BLaER1 treated with 17β-estradiol and CSF1 and Interleukin-3, amounts not matched to agents 10 nM and 100 nM (cell line): ENCODE measurements at regions not wholly inside any gene's neighbourhood (a gene's known extent, or its start where the extent isn't known, plus 50 kb on each side); places are given as distances from the start of the nearest gene placed in this dataset.
"Not testable (repeated sequence)": the region's sequence is repeated elsewhere in the genome, so short reads cannot be mapped to it uniquely, and the experiment has no call there.

Experiments used
- H3K27ac ChIP-seq, 11 experiments: shearing (Covaris generic); formaldehyde crosslinking; 2 replicates each; pipeline ENCODE4 v1.8.1; 2022
- H3K27me3 ChIP-seq, 11 experiments: shearing (Covaris generic); formaldehyde crosslinking; 2 replicates each; pipeline ENCODE4 v1.8.1; 2022
- H3K36me3 ChIP-seq, 11 experiments: shearing (Covaris generic); formaldehyde crosslinking; 2 replicates each; pipeline ENCODE4 v1.8.1; 2022
- H3K4me1 ChIP-seq, 10 experiments: shearing (Covaris generic); formaldehyde crosslinking; 2 replicates each; pipeline ENCODE4 v1.8.1; 2022
- H3K4me2 ChIP-seq, 11 experiments: shearing (Covaris generic); formaldehyde crosslinking; 2 replicates each; pipeline ENCODE4 v1.8.1; 2022
- H3K4me3 ChIP-seq, 10 experiments: shearing (Covaris generic); formaldehyde crosslinking; 2 replicates each; pipeline ENCODE4 v1.8.1; 2022
- H3K9ac ChIP-seq, 11 experiments: shearing (Covaris generic); formaldehyde crosslinking; 2 replicates each; pipeline ENCODE4 v1.8.1; 2022
- H3K9me3 ChIP-seq, 11 experiments: shearing (Covaris generic); formaldehyde crosslinking; replicated peaks in 1 of 11; 2 replicates each; pipeline ENCODE4 v1.8.1; 2022
- H4K20me1 ChIP-seq, 11 experiments: shearing (Covaris generic); formaldehyde crosslinking; 2 replicates each; pipeline ENCODE4 v1.8.1; 2022
- Cebpa-rat ChIP-seq, 11 experiments: shearing (Covaris generic); IDR thresholded peaks; 2 replicates each; pipeline ENCODE4 v1.8.1; 2022

DNA sequence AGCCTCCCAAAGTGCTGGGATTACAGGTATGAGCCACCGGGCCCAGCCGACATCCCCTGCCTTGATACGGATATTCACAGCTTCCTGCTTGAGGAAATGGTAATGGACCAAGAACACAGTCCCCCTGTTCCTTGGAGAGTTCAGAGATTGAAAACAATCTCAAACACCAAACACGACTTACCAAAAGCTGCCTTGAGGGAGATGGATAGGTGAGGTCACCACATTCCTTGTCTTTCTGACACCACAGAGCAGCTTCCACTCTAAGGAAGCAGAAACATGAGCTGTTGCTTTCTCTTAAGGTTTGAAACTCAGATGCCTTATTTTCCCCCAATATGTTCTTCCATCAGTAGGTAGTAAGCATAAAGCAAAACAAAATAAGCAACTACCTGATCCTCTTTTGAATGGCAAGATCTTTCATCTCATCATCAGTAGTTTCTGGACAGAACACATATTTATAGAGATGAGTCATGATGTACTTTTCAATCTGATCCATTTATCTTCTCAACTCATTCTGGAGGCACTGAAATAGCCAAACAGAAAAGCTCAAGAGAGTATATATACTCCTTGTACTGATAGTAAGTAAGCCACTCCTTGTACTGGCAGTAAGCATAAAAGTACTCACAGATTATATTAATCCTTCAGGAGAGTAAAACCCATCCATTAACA, 199.1 kb upstream of the KCTD7 start:
- H4K20me1 ChIP-seq = no peaks in the 10 kb centered on the region
- H3K27ac ChIP-seq = no peak overlapping the region
- 0 out of 22 replicates have a peak overlapping the region, but pooled peaks of 2 of the 11 experiments have one; percentile 8 to 12 for H3K4me2 ChIP-seq
- no peaks in the 10 kb centered on the region for H3K27me3 ChIP-seq
- no peak for TF ChIP-seq Cebpa-rat (IDR thresholded peaks at IDR 0.05)
- H3K36me3 ChIP-seq = peaks cover 0 to 8% (median 0%) of the 10 kb centered on the region in 11 experiments; a peak in 3 of 22 replicates
- no peak overlapping the region; a peak in 1 of 22 replicates for H3K9ac ChIP-seq
- no peaks in the 10 kb centered on the region for H3K9me3 ChIP-seq
- no peak overlapping the region for H3K4me3 ChIP-seq
- peaks cover 0 to 9% (median 6%) of the 10 kb centered on the region in 10 experiments; a peak in 11 of 20 replicates for H3K4me1 ChIP-seq

DNA sequence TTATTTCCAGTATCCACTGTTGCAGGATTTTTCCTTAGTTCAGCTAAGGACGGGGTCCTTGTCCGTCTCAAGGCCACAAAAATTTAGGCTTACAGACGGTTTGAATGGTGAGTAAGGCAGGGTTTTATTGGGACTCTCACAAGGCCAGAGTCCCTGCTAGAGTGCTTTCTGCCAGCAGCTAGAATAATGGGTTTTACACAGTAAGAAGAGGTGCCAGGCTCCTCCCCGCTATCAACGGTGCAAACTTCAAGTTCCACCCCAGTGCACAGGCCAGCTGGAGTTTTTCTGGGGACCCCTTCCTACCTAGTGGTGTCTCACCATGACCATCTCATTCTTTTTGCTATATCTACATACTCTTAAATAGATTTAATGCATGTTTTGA, 198.5 kb upstream of the KCTD7 start:
- no peaks in the 10 kb centered on the region for H3K27me3 ChIP-seq
- H3K36me3 ChIP-seq = peaks cover 0 to 3% (median 0%) of the 10 kb centered on the region in 11 experiments; a peak in 1 of 22 replicates
- no peaks in the 10 kb centered on the region for H4K20me1 ChIP-seq
- H3K4me2 ChIP-seq = peak overlapping the region in 4 of 11 experiments; percentile 8 to 30 (median 18); a peak in 1 of 22 replicates
- H3K4me3 ChIP-seq = no peak overlapping the region
- no peak overlapping the region; a peak in 1 of 22 replicates for H3K9ac ChIP-seq
- H3K9me3 ChIP-seq = no peaks in the 10 kb centered on the region
- no peak for TF ChIP-seq Cebpa-rat (IDR thresholded peaks at IDR 0.05)
- H3K4me1 ChIP-seq = peaks cover 0 to 9% (median 6%) of the 10 kb centered on the region in 10 experiments; a peak in 11 of 20 replicates
- no peak overlapping the region for H3K27ac ChIP-seq

DNA sequence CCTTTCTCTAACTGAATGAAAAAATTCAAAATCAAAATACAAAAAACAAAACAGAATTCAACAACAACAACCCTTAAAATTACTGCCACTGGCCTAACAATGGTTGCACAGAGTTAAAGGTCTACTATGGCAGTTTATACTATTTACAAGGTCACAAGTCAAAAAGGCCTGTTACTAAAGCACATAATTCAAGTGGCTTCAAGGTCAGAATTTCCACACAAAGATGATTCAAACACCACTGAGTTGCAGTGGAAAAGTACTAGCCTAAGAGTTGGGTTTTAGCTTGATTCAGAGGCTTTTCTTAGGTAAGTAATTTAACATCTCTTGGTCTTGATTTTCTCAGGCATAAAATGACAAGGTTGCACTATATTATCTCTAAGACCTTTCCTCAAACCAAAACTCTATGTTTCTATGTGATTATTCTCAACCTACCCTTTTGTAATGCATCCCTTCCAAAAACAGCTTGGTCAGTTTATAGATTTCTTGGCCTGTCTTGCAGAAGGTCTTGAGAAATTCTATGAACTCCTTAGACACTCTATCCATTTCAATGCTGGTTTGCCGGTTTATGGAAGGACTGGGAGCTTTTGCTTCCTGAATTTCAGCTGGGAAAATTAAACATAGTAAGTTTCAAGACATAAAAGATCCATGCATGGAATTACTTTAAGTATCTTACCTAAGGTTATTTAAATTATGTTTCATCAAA, 189.8 kb upstream of the KCTD7 start:
- not testable (repeated sequence) for H3K9me3 ChIP-seq, H4K20me1 ChIP-seq, H3K27me3 ChIP-seq, H3K36me3 ChIP-seq, H3K4me3 ChIP-seq, H3K9ac ChIP-seq
- Histone ChIP-seq H3K4me1 (peaks cover 0 to 46% (median 4%) of the 10 kb centered on the region in 10 experiments; a peak in 15 of 20 replicates), H3K4me2 (peak overlapping the region in 2 of 11 experiments; percentile 35; a peak in 2 of 22 replicates), H3K27ac (0 out of 22 replicates have a peak overlapping the region, but pooled peaks of 1 of the 11 experiments have one; percentile 30)

DNA sequence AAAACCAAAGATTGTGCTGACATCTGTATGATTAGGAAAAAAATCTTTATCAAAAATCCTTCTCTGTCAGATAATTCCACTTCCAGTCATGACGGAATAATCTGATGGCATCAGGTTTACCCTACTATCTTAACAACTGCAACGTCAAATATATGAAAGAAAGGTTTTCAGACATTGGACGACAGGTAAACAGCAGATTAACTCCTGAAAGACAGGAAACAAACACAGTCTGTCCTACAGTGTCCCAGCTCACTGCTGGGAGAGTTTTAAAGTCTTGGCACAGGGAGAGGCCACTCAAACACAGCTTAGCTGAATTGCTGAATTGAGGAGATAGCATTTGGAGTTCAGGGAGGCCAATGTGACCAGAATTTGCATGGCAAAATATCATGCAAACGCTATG, 186.3 kb upstream of the KCTD7 start:
- Histone ChIP-seq H3K36me3 (no peaks in the 10 kb centered on the region; a peak in 1 of 22 replicates), H3K9ac (no peak overlapping the region), H3K4me2 (no peak overlapping the region), H3K27ac (no peak overlapping the region), H3K9me3 (no peaks in the 10 kb centered on the region), H3K4me1 (peaks cover 0 to 52% (median 11%) of the 10 kb centered on the region in 10 experiments; a peak in 15 of 20 replicates), H4K20me1 (no peaks in the 10 kb centered on the region), H3K4me3 (no peak overlapping the region), H3K27me3 (no peaks in the 10 kb centered on the region)
- TF ChIP-seq Cebpa-rat (IDR thresholded peaks at IDR 0.05) = no peak

DNA sequence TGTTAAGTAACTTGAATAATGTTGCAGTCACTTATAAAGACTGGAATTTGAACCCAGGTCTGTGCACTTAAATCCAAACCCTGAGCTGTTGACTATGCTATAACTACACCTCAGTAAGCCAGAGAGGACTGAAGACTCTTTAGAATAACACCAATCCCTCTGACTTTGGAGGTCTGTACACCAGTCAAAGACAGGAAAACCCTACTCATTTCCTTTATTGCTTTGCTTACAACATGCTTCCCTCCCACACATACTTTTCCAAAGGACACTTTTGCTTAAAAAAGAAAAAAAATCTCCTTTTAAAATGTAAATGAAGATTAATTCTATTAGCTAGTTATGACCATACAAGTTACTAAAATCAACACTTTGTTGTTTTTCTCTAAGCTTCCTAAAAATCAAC, 184.7 kb upstream of the KCTD7 start:
- no peaks in the 10 kb centered on the region for H4K20me1 ChIP-seq
- peak overlapping the region in 2 of 11 experiments; percentile 1 to 15; a peak in 3 of 22 replicates for H3K27ac ChIP-seq
- peaks cover 0 to 7% (median 0%) of the 10 kb centered on the region in 11 experiments; a peak in 5 of 22 replicates for H3K36me3 ChIP-seq
- no peak overlapping the region for H3K4me3 ChIP-seq
- no peaks in the 10 kb centered on the region for H3K27me3 ChIP-seq
- H3K4me1 ChIP-seq = peaks cover 0 to 36% (median 11%) of the 10 kb centered on the region in 10 experiments; a peak in 15 of 20 replicates
- H3K9ac ChIP-seq = peak overlapping the region in 1 of 11 experiments; percentile 12; a peak in 1 of 22 replicates
- H3K4me2 ChIP-seq = peak overlapping the region in 9 of 11 experiments; percentile 7 to 71 (median 61); a peak in 16 of 22 replicates
- H3K9me3 ChIP-seq = no peaks in the 10 kb centered on the region
- TF ChIP-seq Cebpa-rat (IDR thresholded peaks at IDR 0.05) = no peak

DNA sequence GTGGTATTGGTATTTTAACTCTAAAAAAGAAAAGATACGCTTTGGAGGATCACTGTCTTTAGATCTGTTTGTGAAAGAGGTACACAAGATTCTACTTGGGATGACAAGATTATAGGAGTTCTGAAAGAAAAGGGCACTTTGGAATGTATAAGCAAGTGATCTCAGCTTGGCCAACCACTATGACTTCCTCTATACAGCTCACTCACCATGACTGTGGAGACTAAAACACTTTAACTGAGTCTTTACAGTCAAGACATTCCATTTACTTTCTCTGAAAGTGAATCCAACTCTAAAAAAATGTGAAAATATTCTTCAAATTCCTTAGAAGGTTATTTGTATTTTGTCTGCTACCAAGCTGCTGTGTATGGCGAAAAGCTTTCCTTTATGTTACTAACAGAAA, 181.7 kb upstream of the KCTD7 start:
- Histone ChIP-seq H3K36me3 (peaks cover 0 to 12% (median 0%) of the 10 kb centered on the region in 11 experiments; a peak in 5 of 22 replicates), H3K4me1 (peaks cover 0 to 31% (median 11%) of the 10 kb centered on the region in 10 experiments; a peak in 15 of 20 replicates)
- H3K27me3 ChIP-seq, H3K9me3 ChIP-seq, H3K4me2 ChIP-seq, H3K9ac ChIP-seq, H3K27ac ChIP-seq, H3K4me3 ChIP-seq, H4K20me1 ChIP-seq: not testable (repeated sequence)

DNA sequence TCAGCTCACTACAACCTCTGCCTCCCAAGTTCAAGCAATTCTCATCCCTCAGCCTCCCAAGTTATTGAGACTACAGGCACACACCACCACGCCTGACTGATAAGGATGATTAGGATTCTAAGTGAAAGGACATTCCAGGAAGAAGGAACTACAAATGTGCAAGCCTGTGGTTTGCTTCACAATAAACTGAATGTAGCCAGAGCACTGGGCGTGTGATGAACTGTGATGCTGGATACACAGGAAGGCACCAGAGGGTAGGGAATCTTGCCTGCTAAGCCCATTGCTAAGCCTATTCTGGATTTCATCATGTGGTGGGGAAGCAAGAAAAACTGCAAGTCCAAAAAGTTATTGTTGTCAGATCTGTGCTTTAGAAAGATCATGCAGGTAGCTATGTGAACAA, 177.9 kb upstream of the KCTD7 start:
- H4K20me1 ChIP-seq, H3K27me3 ChIP-seq, H3K27ac ChIP-seq, H3K4me3 ChIP-seq, H3K9ac ChIP-seq, H3K9me3 ChIP-seq: not testable (repeated sequence)
- H3K36me3 ChIP-seq = peaks cover 0 to 12% (median 0%) of the 10 kb centered on the region in 11 experiments; a peak in 5 of 22 replicates
- H3K4me2 ChIP-seq = peak overlapping the region in 2 of 11 experiments; percentile 4 to 20; a peak in 3 of 22 replicates
- H3K4me1 ChIP-seq = peaks cover 12 to 25% (median 17%) of the 10 kb centered on the region in 10 experiments

DNA sequence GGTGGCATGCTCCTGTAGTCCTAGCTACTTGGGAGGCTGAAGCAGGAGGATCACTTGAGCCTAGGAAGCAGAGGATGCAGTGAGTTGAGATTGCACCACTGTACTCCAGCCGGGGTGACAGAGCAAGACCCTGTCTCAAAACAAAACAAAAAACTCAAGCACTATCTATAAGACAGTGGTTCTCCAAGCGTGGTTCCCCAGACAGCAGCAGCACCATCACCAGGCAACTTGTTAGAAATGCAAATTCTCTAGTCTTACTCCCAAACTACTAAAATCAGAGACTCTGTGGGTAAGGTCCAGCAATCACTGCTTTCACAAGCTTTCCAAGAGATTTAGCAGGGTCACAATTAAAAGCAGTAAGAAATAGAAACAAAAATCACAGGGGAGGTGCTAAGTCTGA, 177.0 kb upstream of the KCTD7 start:
- Histone ChIP-seq H3K4me1 (peaks cover 12 to 26% (median 22%) of the 10 kb centered on the region in 10 experiments), H3K36me3 (peaks cover 0 to 12% (median 0%) of the 10 kb centered on the region in 11 experiments; a peak in 4 of 22 replicates), H3K4me2 (0 out of 22 replicates have a peak overlapping the region, but pooled peaks of 1 of the 11 experiments have one; percentile 5)
- H3K4me3 ChIP-seq, H3K9me3 ChIP-seq, H3K27ac ChIP-seq, H4K20me1 ChIP-seq, H3K27me3 ChIP-seq, H3K9ac ChIP-seq: not testable (repeated sequence)

DNA sequence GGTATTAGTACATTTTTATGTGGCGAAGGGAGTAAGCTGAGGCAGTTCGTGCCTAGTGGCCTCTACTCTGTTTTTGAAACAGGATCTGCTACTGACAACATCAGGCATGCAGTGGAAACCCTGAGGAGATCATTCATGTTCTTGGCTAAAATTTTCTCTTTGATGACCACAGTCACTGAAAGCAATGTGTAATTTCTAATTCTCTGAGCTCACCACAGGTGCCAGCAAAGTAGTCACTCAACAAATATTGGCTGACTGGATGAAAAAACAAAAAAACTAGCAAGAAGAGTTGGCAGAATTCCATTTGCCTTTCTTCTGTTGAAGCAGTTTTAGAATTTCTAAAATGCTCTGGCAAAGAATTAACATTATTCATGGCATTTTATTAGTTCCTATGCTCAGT, 176.5 kb upstream of the KCTD7 start:
- H3K9me3 ChIP-seq = no peaks in the 10 kb centered on the region
- no peak for TF ChIP-seq Cebpa-rat (IDR thresholded peaks at IDR 0.05)
- H3K4me3 ChIP-seq = no peak overlapping the region
- H3K4me1 ChIP-seq = peaks cover 17 to 29% (median 26%) of the 10 kb centered on the region in 10 experiments
- no peaks in the 10 kb centered on the region for H3K27me3 ChIP-seq
- H3K4me2 ChIP-seq = no peak overlapping the region
- H4K20me1 ChIP-seq = no peaks in the 10 kb centered on the region
- H3K36me3 ChIP-seq = peaks cover 0 to 12% (median 0%) of the 10 kb centered on the region in 11 experiments; a peak in 4 of 22 replicates
- no peak overlapping the region for H3K9ac ChIP-seq
- H3K27ac ChIP-seq = no peak overlapping the region
